Esophagus squamous epithelium (tissue), 4 donors: ENCODE measurements at regions not wholly inside any gene's neighbourhood (a gene's known extent, or its start where the extent isn't known, plus 50 kb on each side); places are given as distances from the start of the nearest gene placed in this dataset.

Experiments used
- CTCF ChIP-seq, 6 experiments: fragments of 450-650 bp in 4 of 6; fragments of 200-600 bp in 2 of 6; sonication (generic) in 2 of 6; IDR thresholded peaks; one replicate each; pipeline ENCODE4 v1.5.1; 2016 to 2019; ENCODE audit warnings: antibody characterized with exemption in 6 of 6, mild to moderate bottlenecking in 4 of 6, moderate library complexity in 4 of 6
- POLR2A ChIP-seq, 4 donors: fragments of 450-650 bp; IDR thresholded peaks; one replicate each; pipeline ENCODE4 v1.6.1; 2017; ENCODE audit warnings: antibody characterized with exemption in 4 of 4, mild to moderate bottlenecking in 4 of 4, moderate library complexity in 3 of 4

GRCh38 chr2:64268330-64269048 is 124.3 kb upstream of the PELI1 start:
- no peak for TF ChIP-seq CTCF (IDR thresholded peaks at IDR 0.05)
- no peak for TF ChIP-seq POLR2A (IDR thresholded peaks at IDR 0.05)
